RKO (cell line): ENCODE measurements at regions not wholly inside any gene's neighbourhood (a gene's known extent, or its start where the extent isn't known, plus 50 kb on each side); places are given as distances from the start of the nearest gene placed in this dataset.
"Not testable (repeated sequence)": the region's sequence is repeated elsewhere in the genome, so short reads cannot be mapped to it uniquely, and the experiment has no call there.

Experiments used
- DNase-seq: peaks from one replicate; pipeline ENCODE4 v3.0.0-alpha.2; 2016; ENCODE audit warnings: low spot score

GRCh38 chr5:27814286-27814685 lies 775.9 kb upstream of the CDH9 start:
- DNase-seq = peak; percentile 16

GRCh38 chr5:27810458-27810857 lies 772.1 kb upstream of the CDH9 start:
- DNase-seq = peak; percentile 13

GRCh38 chr5:27797220-27797619 lies 758.8 kb upstream of the CDH9 start:
- DNase-seq = no peak

GRCh38 chr5:27788184-27788583 lies 749.8 kb upstream of the CDH9 start:
- DNase-seq = no peak

GRCh38 chr5:27784317-27784716 lies 745.9 kb upstream of the CDH9 start:
- no peak for DNase-seq

- DNase-seq = no peak
Measured at GRCh38 chr5:27778121-27778520, 739.7 kb upstream of the CDH9 start.

GRCh38 chr5:27773636-27774035 lies 735.2 kb upstream of the CDH9 start:
- DNase-seq = no peak

GRCh38 chr5:27773166-27773565 lies 734.8 kb upstream of the CDH9 start:
- no peak for DNase-seq

- DNase-seq = no peak
Measured at GRCh38 chr5:27769748-27770402, 731.5 kb upstream of the CDH9 start.

- peak; percentile 27 for DNase-seq
Measured at GRCh38 chr5:27748847-27749246, 710.5 kb upstream of the CDH9 start.

GRCh38 chr5:27743383-27743979 lies 705.1 kb upstream of the CDH9 start:
- not testable (repeated sequence) for DNase-seq

GRCh38 chr5:27742805-27743204 lies 704.4 kb upstream of the CDH9 start:
- DNase-seq = no peak

- DNase-seq = no peak
Measured at GRCh38 chr5:27734838-27735237, 696.5 kb upstream of the CDH9 start.

GRCh38 chr5:27733237-27733636 lies 694.9 kb upstream of the CDH9 start:
- DNase-seq = no peak

GRCh38 chr5:27727254-27727653 lies 688.9 kb upstream of the CDH9 start:
- DNase-seq = no peak

GRCh38 chr5:27722337-27722736 lies 684.0 kb upstream of the CDH9 start:
- DNase-seq = no peak

- DNase-seq = peak; percentile 43
Measured at GRCh38 chr5:27708534-27708933, 670.1 kb upstream of the CDH9 start.

- peak; percentile 56 for DNase-seq
Measured at GRCh38 chr5:27706832-27707231, 668.4 kb upstream of the CDH9 start.

- no peak for DNase-seq
Measured at GRCh38 chr5:27705661-27706060, 667.3 kb upstream of the CDH9 start.

GRCh38 chr5:27701931-27702903 lies 663.8 kb upstream of the CDH9 start:
- DNase-seq = peak; percentile 39

GRCh38 chr5:27700526-27700925 lies 662.1 kb upstream of the CDH9 start:
- DNase-seq = no peak

GRCh38 chr5:27682600-27682999 lies 644.2 kb upstream of the CDH9 start:
- DNase-seq = no peak

- DNase-seq = no peak
Measured at GRCh38 chr5:27652505-27652904, 614.1 kb upstream of the CDH9 start.
